ENCODE measurements at regions not wholly inside any gene's neighbourhood (a gene's known extent, or its start where the extent isn't known, plus 50 kb on each side); places are given as distances from the start of the nearest gene placed in this dataset.

DNA sequence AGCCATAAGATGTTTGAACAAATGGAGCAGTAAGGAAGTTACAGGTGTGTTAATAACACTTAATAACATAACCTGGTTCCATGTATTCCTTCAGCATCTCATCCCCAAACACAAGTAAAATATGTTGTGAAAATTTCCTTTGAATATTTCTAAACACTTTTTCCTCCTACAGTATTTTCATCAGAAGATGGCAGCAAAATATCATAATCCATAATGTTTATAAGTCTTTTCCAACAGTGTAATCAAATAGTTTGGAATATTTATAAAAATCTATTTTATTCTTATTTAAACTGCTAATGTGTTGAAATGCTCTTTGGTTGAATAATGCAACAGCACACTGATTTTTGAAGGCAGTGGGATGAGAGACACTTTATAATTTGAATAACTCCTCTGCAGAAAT lies 1020.5 kb downstream of the OTOL1 start:
- no peak overlapping the region for H3K27ac ChIP-seq
- no peaks in the 10 kb centered on the region for H3K9me3 ChIP-seq
- ATAC-seq (ENCODE audit: insufficient number of reproducible peaks, low FRiP score, low read depth) (no peak), DNase-seq (ENCODE audit: low spot score) (no peak)
- H3K27me3 ChIP-seq (replicated peaks; ENCODE audit: insufficient read depth), result no peaks in the 10 kb centered on the region
- H3K4me1 ChIP-seq (ENCODE audit: control insufficient read depth in 1 of 2, low read depth in 2 of 2), result no peaks in the 10 kb centered on the region
- TF ChIP-seq, protein P1, sequence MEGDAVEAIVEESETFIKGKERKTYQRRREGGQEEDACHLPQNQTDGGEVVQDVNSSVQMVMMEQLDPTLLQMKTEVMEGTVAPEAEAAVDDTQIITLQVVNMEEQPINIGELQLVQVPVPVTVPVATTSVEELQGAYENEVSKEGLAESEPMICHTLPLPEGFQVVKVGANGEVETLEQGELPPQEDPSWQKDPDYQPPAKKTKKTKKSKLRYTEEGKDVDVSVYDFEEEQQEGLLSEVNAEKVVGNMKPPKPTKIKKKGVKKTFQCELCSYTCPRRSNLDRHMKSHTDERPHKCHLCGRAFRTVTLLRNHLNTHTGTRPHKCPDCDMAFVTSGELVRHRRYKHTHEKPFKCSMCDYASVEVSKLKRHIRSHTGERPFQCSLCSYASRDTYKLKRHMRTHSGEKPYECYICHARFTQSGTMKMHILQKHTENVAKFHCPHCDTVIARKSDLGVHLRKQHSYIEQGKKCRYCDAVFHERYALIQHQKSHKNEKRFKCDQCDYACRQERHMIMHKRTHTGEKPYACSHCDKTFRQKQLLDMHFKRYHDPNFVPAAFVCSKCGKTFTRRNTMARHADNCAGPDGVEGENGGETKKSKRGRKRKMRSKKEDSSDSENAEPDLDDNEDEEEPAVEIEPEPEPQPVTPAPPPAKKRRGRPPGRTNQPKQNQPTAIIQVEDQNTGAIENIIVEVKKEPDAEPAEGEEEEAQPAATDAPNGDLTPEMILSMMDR (IDR thresholded peaks at IDR 0.05), result no peak
- H3K4me3 ChIP-seq, result no peak overlapping the region
- H3K36me3 ChIP-seq, result no peaks in the 10 kb centered on the region

DNA sequence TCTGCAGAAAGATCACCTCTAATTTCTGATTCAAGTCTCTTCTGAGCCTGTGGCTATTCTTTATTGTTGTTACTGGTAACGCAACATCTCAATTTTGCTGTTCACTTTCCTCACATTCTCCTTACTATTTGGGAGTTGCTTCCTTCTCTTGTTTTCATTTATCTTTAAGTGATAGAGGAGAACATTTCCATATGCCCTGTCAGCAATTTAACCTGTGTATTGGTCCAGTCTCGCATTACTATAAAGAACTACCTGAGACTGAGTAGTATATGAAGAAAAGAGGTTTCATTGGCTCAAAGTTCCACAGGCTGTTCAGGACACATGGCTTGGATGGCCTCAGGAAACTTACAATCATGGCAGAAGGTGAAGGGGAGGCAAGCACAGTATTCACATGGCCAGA lies 1025.1 kb downstream of the OTOL1 start:
- no peaks in the 10 kb centered on the region for H3K36me3 ChIP-seq
- H3K9me3 ChIP-seq, result no peaks in the 10 kb centered on the region
- DNase-seq (ENCODE audit: low spot score), result no peak
- ATAC-seq (ENCODE audit: insufficient number of reproducible peaks, low FRiP score, low read depth), result no peak
- H3K27me3 ChIP-seq (replicated peaks; ENCODE audit: insufficient read depth), result no peaks in the 10 kb centered on the region
- no peaks in the 10 kb centered on the region for H3K4me1 ChIP-seq (ENCODE audit: control insufficient read depth in 1 of 2, low read depth in 2 of 2)
- TF ChIP-seq, protein P1 (IDR thresholded peaks at IDR 0.05), result no peak
- H3K4me3 ChIP-seq, result no peak overlapping the region
- H3K27ac ChIP-seq, result no peak overlapping the region

DNA sequence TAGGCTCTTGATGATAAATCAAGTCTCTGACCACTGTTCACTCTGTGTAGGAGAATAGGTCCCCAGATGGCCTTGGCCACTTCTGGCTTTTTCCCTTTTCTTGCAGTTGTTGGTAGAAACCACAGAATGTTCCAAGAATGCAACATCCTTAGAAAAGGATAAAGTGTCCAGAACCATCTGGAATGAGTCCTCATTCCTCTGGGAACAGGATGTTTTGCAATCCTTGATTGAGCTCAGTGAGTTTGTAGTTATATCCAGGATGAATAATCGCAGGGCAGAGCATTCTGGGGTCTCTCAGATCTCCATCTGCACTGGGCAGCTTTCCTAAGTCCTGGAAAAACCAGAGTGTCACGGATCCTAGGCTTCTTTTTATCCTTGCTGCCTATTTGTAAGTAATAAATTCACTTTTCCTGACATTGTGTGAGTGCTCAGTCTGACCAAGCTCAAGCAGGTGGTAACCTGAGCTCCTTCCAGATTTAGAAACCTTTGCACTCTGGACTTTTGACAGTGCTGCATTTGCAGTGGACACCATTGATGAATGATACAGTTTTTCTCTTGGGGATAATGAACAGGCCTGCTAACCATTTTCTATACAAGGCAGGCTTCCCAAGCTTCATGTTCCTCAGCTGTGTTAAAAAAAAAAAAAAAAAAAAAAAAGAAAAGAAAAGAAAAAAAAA lies 1028.6 kb downstream of the OTOL1 start:
- ATAC-seq (ENCODE audit: insufficient number of reproducible peaks, low FRiP score, low read depth) (no peak), DNase-seq (ENCODE audit: low spot score) (no peak)
- no peaks in the 10 kb centered on the region for H3K9me3 ChIP-seq
- no peaks in the 10 kb centered on the region for H3K27me3 ChIP-seq (replicated peaks; ENCODE audit: insufficient read depth)
- no peaks in the 10 kb centered on the region for H3K4me1 ChIP-seq (ENCODE audit: control insufficient read depth in 1 of 2, low read depth in 2 of 2)
- H3K27ac ChIP-seq, result no peak overlapping the region
- H3K36me3 ChIP-seq, result no peaks in the 10 kb centered on the region
- no peak overlapping the region for H3K4me3 ChIP-seq
- TF ChIP-seq, protein P1 (IDR thresholded peaks at IDR 0.05), result no peak

DNA sequence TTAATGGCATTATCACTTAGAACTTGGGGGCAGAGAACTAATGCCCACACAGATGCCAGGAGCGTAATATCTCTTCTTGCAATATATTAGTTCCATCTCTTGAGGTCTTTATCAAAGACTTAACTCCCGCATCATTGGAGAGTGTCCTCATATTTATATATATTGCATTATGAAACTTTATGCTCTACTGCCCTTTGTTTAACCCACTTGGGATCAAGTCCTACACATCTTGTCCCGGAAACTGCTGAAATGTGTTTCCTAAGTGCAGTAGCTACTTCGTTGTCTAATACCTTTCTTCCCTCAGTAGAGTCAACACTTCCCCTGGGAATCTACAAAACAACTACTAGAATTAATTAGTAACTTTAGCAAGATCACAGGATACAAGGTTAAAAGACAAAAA lies 1029.2 kb downstream of the OTOL1 start:
- H3K36me3 ChIP-seq, result no peaks in the 10 kb centered on the region
- no peak overlapping the region for H3K27ac ChIP-seq
- DNase-seq (ENCODE audit: low spot score) (no peak), ATAC-seq (ENCODE audit: insufficient number of reproducible peaks, low FRiP score, low read depth) (no peak)
- H3K4me1 ChIP-seq (ENCODE audit: control insufficient read depth in 1 of 2, low read depth in 2 of 2), result no peaks in the 10 kb centered on the region
- TF ChIP-seq, protein P1 (IDR thresholded peaks at IDR 0.05), result no peak
- no peaks in the 10 kb centered on the region for H3K27me3 ChIP-seq (replicated peaks; ENCODE audit: insufficient read depth)
- H3K4me3 ChIP-seq, result no peak overlapping the region
- no peaks in the 10 kb centered on the region for H3K9me3 ChIP-seq

DNA sequence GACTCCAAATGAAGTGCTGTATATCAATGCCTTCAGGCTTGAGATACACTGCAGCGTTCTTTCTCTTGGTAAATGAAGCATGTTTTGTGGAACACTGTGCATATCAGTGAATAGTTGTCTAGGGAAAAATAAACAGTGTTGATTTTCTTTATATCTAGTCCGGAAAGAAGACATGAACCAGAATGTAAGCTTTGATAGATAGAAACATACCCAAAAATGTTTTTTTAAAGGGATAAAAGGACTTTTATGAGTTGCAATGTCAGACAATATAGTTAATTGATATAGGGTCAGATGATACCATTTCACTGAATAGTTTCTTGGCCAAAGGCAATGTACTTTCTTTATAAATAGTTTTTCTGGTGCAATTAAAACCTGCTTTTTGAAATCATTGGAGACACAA lies 1037.8 kb downstream of the OTOL1 start:
- Histone ChIP-seq H3K27me3 (replicated peaks; ENCODE audit: insufficient read depth) (no peaks in the 10 kb centered on the region), H3K9me3 (no peaks in the 10 kb centered on the region), H3K4me3 (no peak overlapping the region), H3K36me3 (no peaks in the 10 kb centered on the region), H3K4me1 (ENCODE audit: control insufficient read depth in 1 of 2, low read depth in 2 of 2) (no peaks in the 10 kb centered on the region), H3K27ac (no peak overlapping the region)
- TF ChIP-seq, protein P1 (IDR thresholded peaks at IDR 0.05), result no peak
- no peak for DNase-seq (ENCODE audit: low spot score)
- ATAC-seq (ENCODE audit: insufficient number of reproducible peaks, low FRiP score, low read depth), result no peak

Data from thoracic aorta (tissue), 2 donors.